Hepatocyte (in vitro differentiated cells): ENCODE measurements at regions not wholly inside any gene's neighbourhood (a gene's known extent, or its start where the extent isn't known, plus 50 kb on each side); places are given as distances from the start of the nearest gene placed in this dataset.
"Not testable (repeated sequence)": the region's sequence is repeated elsewhere in the genome, so short reads cannot be mapped to it uniquely, and the experiment has no call there.

Experiments
- DNase-seq: peaks from one replicate; pipeline ENCODE4 v3.0.0-alpha.2; 2016; ENCODE audit warnings: low spot score
- H2AFZ ChIP-seq: fragments of 200-600 bp; sonication (generic); 2 replicates; pipeline ENCODE4 v1.6.0; 2016; ENCODE audit warnings: antibody characterized with exemption, mild to moderate bottlenecking
- H3K27ac ChIP-seq: fragments of 200-600 bp; sonication (generic); 2 replicates; pipeline ENCODE4 v1.5.1; 2016; ENCODE audit warnings: mild to moderate bottlenecking
- H3K27me3 ChIP-seq: fragments of 200-600 bp; sonication (generic); 2 replicates; pipeline ENCODE4 v1.6.1; 2016
- H3K36me3 ChIP-seq: fragments of 200-600 bp; sonication (generic); replicated peaks from 2 replicates; pipeline ENCODE4 v1.5.1; 2016; ENCODE audit warnings: low read depth; ENCODE audit not compliant: insufficient read depth
- H3K4me1 ChIP-seq: fragments of 200-600 bp; sonication (generic); 2 replicates; pipeline ENCODE4 v1.5.1; 2016; ENCODE audit warnings: mild to moderate bottlenecking, moderate library complexity; ENCODE audit not compliant: insufficient read depth
- H3K4me2 ChIP-seq: fragments of 200-600 bp; sonication (generic); 2 replicates; pipeline ENCODE4 v1.6.0; 2016
- H3K4me3 ChIP-seq: fragments of 200-600 bp; sonication (generic); 2 replicates; pipeline ENCODE4 v1.5.1; 2016; ENCODE audit warnings: mild to moderate bottlenecking
- H3K79me2 ChIP-seq: fragments of 200-600 bp; sonication (generic); 2 replicates; pipeline ENCODE4 v1.6.0; 2017; ENCODE audit warnings: mild to moderate bottlenecking
- H3K9me2 ChIP-seq: fragments of 200-600 bp; sonication (generic); replicated peaks from 2 replicates; pipeline ENCODE4 v1.6.0; 2017; ENCODE audit warnings: mild to moderate bottlenecking; ENCODE audit not compliant: insufficient read depth
- H3K9me3 ChIP-seq: fragments of 200-600 bp; sonication (generic); 2 replicates; pipeline ENCODE4 v1.5.1; 2016; ENCODE audit warnings: low read depth, mild to moderate bottlenecking
- H4K20me1 ChIP-seq: fragments of 200-600 bp; sonication (generic); 2 replicates; pipeline ENCODE4 v1.6.0; 2016; ENCODE audit warnings: mild to moderate bottlenecking; ENCODE audit not compliant: insufficient read depth, poor library complexity, severe bottlenecking
- CTCF ChIP-seq: fragments of 200-600 bp; sonication (generic); IDR thresholded peaks from 2 replicates; pipeline ENCODE4 v1.5.1; 2016; ENCODE audit warnings: antibody characterized with exemption, mild to moderate bottlenecking; ENCODE audit not compliant: poor library complexity
- EZH2 ChIP-seq: fragments of 200-600 bp; sonication (generic); IDR thresholded peaks from 2 replicates; pipeline ENCODE4 v1.6.1; 2016; ENCODE audit warnings: antibody characterized with exemption, mild to moderate bottlenecking, borderline replicate concordance
- EZH2phosphoT487 ChIP-seq: fragments of 200-600 bp; sonication (generic); IDR thresholded peaks from one replicate; pipeline ENCODE4 v1.6.1; 2018; ENCODE audit warnings: antibody characterized with exemption, mild to moderate bottlenecking, low read depth, moderate library complexity; ENCODE audit not compliant: unreplicated experiment, severe bottlenecking
- WGBS: methylation state at CpG from one replicate; pipeline ENCODE4 v1.1.6; 2016; ENCODE audit warnings: low lambda C conversion rate; ENCODE audit errors: missing lambda C conversion rate; 5-methylcytosine and 5-hydroxymethylcytosine counted together

- Histone ChIP-seq H3K27ac (no peak overlapping the region), H3K27me3 (no peaks in the 10 kb centered on the region), H3K4me1 (no peaks in the 10 kb centered on the region), H4K20me1 (no peaks in the 10 kb centered on the region), H3K36me3 (no peaks in the 10 kb centered on the region), H3K9me2 (no peaks in the 10 kb centered on the region), H2AFZ (no peak overlapping the region), H3K79me2 (no peaks in the 10 kb centered on the region), H3K9me3 (no peaks in the 10 kb centered on the region), H3K4me3 (no peak overlapping the region), H3K4me2 (no peak overlapping the region)
- TF ChIP-seq EZH2phosphoT487 (no peak), EZH2 (no peak), CTCF (no peak)
- DNase-seq: no peak
- 70% methylated on average over 3 of the region's 3 CpGs for WGBS
Observed at GRCh38 chr5:110969502-110969901, 102.0 kb upstream of the TSLP start.

- no peaks in the 10 kb centered on the region for H3K36me3 ChIP-seq
- H3K4me2 ChIP-seq: no peak overlapping the region
- H3K79me2 ChIP-seq: no peaks in the 10 kb centered on the region
- WGBS: 61% methylated on average over 2 of the region's 2 CpGs
- H3K9me2 ChIP-seq: no peaks in the 10 kb centered on the region
- TF ChIP-seq CTCF (no peak), EZH2phosphoT487 (no peak), EZH2 (no peak)
- no peaks in the 10 kb centered on the region for H3K27me3 ChIP-seq
- H2AFZ ChIP-seq: no peak overlapping the region
- DNase-seq: no peak
- H3K27ac ChIP-seq: no peak overlapping the region
- no peaks in the 10 kb centered on the region for H3K9me3 ChIP-seq
- no peaks in the 10 kb centered on the region for H3K4me1 ChIP-seq
- no peaks in the 10 kb centered on the region for H4K20me1 ChIP-seq
- H3K4me3 ChIP-seq: no peak overlapping the region
Observed at GRCh38 chr5:110973510-110973909, 98.0 kb upstream of the TSLP start.

- H2AFZ ChIP-seq: no peak overlapping the region
Observed at GRCh38 chr5:110977915-110978314, 93.6 kb upstream of the TSLP start.

GRCh38 chr5:110985882-110986281 is 85.6 kb upstream of the TSLP start:
- H3K4me2 ChIP-seq, H3K79me2 ChIP-seq, H3K9me3 ChIP-seq, H3K27me3 ChIP-seq, H3K36me3 ChIP-seq, H4K20me1 ChIP-seq, DNase-seq, H3K27ac ChIP-seq, H3K4me1 ChIP-seq, H2AFZ ChIP-seq, H3K4me3 ChIP-seq, H3K9me2 ChIP-seq: not testable (repeated sequence)
- 72% methylated on average over 18 of the region's 19 CpGs for WGBS

More at GRCh38 chr5:110977915-110978314, 93.6 kb upstream of the TSLP start:
- no peaks in the 10 kb centered on the region for H3K9me2 ChIP-seq
- H3K4me3 ChIP-seq: no peak overlapping the region
- DNase-seq: no peak
- H3K36me3 ChIP-seq: no peaks in the 10 kb centered on the region
- H3K79me2 ChIP-seq: no peaks in the 10 kb centered on the region
- H3K27me3 ChIP-seq: no peaks in the 10 kb centered on the region
- no peaks in the 10 kb centered on the region for H3K9me3 ChIP-seq
- H3K4me1 ChIP-seq: no peaks in the 10 kb centered on the region
- H3K4me2 ChIP-seq: no peak overlapping the region
- TF ChIP-seq EZH2 (no peak), CTCF (no peak), EZH2phosphoT487 (no peak)
- no peaks in the 10 kb centered on the region for H4K20me1 ChIP-seq
- WGBS: 97% methylated on average over 1 of the region's 1 CpG
- no peak overlapping the region for H3K27ac ChIP-seq

GRCh38 chr5:110987573-110987972 is 83.9 kb upstream of the TSLP start:
- H3K9me2 ChIP-seq, H3K4me2 ChIP-seq, H3K79me2 ChIP-seq, H3K27ac ChIP-seq, H4K20me1 ChIP-seq, H3K27me3 ChIP-seq, H3K9me3 ChIP-seq, H2AFZ ChIP-seq, H3K4me1 ChIP-seq, H3K4me3 ChIP-seq, DNase-seq, H3K36me3 ChIP-seq: not testable (repeated sequence)
- WGBS: 95% methylated on average over 3 of the region's 3 CpGs
